Neuron (in vitro differentiated cells): ENCODE measurements at regions not wholly inside any gene's neighbourhood (a gene's known extent, or its start where the extent isn't known, plus 50 kb on each side); places are given as distances from the start of the nearest gene placed in this dataset.

Experiments
- H2AFZ ChIP-seq: one replicate; pipeline ENCODE4 v1.6.1; 2013; ENCODE audit warnings: low read depth, mild to moderate bottlenecking, inconsistent platforms, low read length, moderate library complexity
- H3K27me3 ChIP-seq: one replicate; pipeline ENCODE4 v1.6.1; 2013; ENCODE audit warnings: low read length; ENCODE audit not compliant: insufficient read depth
- H3K36me3 ChIP-seq: one replicate; pipeline ENCODE4 v1.6.1; 2013; ENCODE audit warnings: low read length; ENCODE audit not compliant: insufficient read depth
- H3K4me1 ChIP-seq: one replicate; pipeline ENCODE4 v1.6.1; 2013; ENCODE audit warnings: low read length; ENCODE audit not compliant: insufficient read depth
- H3K4me3 ChIP-seq: 2 replicates; pipeline ENCODE4 v1.5.1; 2013; ENCODE audit warnings: mild to moderate bottlenecking, low read length, moderate library complexity
- H3K9me3 ChIP-seq: one replicate; pipeline ENCODE4 v1.6.1; 2013; ENCODE audit warnings: low read length

GRCh38 chr20:63105211-63106107, 98.7 kb upstream of the BHLHE23 start:
- H3K9me3 ChIP-seq: peaks cover 4% of the 10 kb centered on the region

DNA sequence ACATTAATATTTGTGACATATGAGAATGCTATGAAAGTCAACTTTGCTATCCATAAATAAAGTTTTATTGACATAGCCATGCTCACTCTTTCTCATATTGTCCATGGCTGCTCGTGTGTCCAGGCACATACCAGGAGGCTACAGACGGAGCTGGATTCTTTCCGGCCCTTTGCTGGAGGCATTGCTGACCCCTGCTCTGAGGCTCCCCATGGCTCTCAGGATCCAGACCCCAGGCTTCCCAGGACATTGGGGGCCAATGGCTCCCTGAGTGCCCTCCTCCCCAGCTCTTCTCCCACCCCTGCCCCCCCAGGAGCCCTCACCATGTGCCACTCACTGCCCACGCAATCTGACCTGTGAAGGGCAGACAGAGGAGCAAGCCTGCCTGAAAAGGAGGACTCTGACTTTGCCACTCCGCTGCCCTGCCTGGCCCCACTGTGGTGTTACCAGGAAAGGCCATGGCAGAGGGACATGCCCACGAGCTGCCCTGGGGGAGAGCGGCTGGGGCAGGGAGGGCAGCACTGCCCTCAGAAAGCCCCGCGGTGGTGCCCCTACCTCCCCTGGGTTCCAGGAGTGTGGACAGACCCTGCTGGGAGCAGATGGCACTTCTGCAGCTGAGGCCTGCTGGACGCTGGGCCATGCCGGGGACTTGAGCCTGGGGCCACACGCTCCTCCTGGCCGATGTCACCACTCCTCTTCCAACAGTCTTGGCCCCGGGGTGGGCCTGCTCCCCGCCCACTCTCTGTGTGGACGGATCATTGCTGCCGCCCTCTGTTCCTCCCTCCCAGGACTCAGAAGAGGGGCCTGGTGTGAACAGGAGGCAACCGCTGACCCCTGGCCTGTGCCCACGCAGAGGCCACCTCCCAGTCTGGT, 97.8 kb upstream of the BHLHE23 start:
- Histone ChIP-seq H3K4me3 (no peak overlapping the region), H3K36me3 (no peaks in the 10 kb centered on the region), H3K27me3 (peaks cover 35% of the 10 kb centered on the region)

More at GRCh38 chr20:63105211-63106107, 98.7 kb upstream of the BHLHE23 start:
- Histone ChIP-seq H3K4me1 (peaks cover 14% of the 10 kb centered on the region), H3K27me3 (peaks cover 28% of the 10 kb centered on the region), H2AFZ (no peak overlapping the region), H3K4me3 (no peak overlapping the region), H3K36me3 (no peaks in the 10 kb centered on the region)

DNA sequence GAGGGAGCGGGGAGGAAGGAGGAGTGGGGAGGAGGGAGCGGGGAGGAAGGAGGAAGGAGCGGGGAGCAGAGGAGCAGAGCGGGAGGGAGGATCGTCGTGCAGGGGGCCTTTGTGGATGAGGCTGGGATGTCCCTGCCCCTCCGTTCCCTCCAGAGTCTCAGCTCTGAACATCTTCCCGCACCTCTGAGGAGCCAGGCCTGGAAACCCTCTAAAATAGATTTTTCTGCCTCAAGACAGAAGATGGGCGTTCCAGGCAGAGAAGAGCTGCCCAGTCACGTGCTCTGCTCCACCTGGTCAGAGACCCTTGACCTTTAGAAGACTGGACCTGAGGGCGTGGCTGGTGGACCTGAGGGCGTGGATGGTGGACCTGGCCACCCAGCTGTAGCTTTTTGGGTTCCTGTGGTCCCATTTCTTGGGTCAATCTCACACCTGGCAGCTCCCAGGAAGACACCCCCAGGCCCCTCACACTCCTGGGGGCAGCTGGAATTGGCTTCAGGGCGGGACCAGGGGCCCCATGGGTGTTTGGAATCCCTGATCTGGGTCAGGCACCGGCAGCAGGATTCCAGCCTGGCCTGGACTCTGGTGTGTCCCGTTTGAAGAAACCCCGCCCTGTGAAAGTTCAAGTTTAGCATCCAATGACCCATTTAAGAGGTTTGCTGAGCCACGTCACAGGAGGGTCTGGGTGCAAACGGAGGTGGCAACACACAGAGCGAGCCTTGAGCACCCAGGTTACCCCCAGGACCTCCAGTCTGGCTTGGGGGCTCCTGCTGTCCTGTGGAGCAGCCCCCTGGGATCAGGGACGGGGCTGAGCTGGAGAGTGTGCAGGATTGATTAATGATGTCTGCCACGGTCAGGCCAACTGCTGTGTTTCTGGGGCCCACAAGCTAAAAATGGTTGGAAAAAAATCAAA, 96.9 kb upstream of the BHLHE23 start:
- H3K4me1 ChIP-seq: peaks cover 19% of the 10 kb centered on the region
- H3K27me3 ChIP-seq: peaks cover 41% of the 10 kb centered on the region
- no peak overlapping the region for H2AFZ ChIP-seq
- peaks cover 4% of the 10 kb centered on the region for H3K9me3 ChIP-seq
- no peaks in the 10 kb centered on the region for H3K36me3 ChIP-seq
- H3K4me3 ChIP-seq: no peak overlapping the region

More for the DNA sequence above, 97.8 kb upstream of the BHLHE23 start:
- Histone ChIP-seq H3K4me1 (peaks cover 17% of the 10 kb centered on the region), H3K9me3 (peaks cover 4% of the 10 kb centered on the region), H2AFZ (no peak overlapping the region)

- no peaks in the 10 kb centered on the region for H3K36me3 ChIP-seq
- peaks cover 4% of the 10 kb centered on the region for H3K9me3 ChIP-seq
These were observed 96.1 kb upstream of the BHLHE23 start for GRCh38 chr20:63102721-63103375.

GRCh38 chr20:63101781-63102720, 95.3 kb upstream of the BHLHE23 start:
- peaks cover 44% of the 10 kb centered on the region for H3K27me3 ChIP-seq

More at GRCh38 chr20:63102721-63103375, 96.1 kb upstream of the BHLHE23 start:
- Histone ChIP-seq H2AFZ (no peak overlapping the region), H3K4me1 (peaks cover 19% of the 10 kb centered on the region), H3K27me3 (peaks cover 41% of the 10 kb centered on the region), H3K4me3 (no peak overlapping the region)

GRCh38 chr20:63100926-63101699, 94.3 kb upstream of the BHLHE23 start:
- peaks cover 19% of the 10 kb centered on the region for H3K4me1 ChIP-seq
- no peak overlapping the region for H3K4me3 ChIP-seq
- H3K27me3 ChIP-seq: peaks cover 53% of the 10 kb centered on the region
- no peaks in the 10 kb centered on the region for H3K9me3 ChIP-seq
- H3K36me3 ChIP-seq: no peaks in the 10 kb centered on the region
- H2AFZ ChIP-seq: no peak overlapping the region

More at GRCh38 chr20:63101781-63102720, 95.3 kb upstream of the BHLHE23 start:
- H3K9me3 ChIP-seq: peaks cover 4% of the 10 kb centered on the region
- H3K4me1 ChIP-seq: peaks cover 19% of the 10 kb centered on the region
- H3K4me3 ChIP-seq: peak overlapping the region; percentile 32
- no peaks in the 10 kb centered on the region for H3K36me3 ChIP-seq
- peak overlapping the region; percentile 51 for H2AFZ ChIP-seq

DNA sequence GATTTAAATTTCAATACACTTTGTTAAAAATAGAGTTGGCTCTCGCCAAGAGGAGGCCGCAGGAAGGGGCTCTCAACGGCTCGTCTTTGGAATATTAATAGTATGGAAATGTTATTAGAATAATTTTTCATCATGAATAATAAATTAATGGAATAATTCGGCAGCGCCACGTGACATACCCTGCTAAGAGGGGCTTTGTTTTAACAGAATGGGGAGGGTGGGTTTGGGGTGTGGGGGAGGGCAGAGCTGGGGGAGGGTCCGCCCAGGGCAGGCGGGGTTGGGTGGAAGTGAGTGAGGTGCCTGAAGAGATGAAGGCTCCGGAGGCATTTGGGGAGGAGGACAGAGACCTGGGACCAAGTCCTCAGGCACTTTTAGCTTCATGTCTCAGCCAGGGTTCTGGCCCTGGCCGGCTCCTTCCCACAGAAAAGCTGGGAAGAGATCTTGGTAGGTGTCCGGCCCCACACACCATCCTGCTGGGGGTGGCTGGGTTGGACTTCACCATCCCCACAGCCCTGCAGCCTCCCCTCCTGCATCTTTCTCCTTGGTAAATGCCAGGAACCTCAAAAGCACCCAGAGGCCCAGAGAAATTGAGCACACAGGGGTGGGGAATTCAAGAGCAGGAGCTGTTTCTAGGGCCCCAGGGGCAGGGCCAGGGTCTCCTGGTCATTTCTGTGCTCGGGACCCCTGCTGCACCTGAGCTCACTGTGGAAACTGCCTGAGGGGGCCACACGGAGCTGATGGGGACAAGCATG, 93.6 kb upstream of the BHLHE23 start:
- Histone ChIP-seq H2AFZ (no peak overlapping the region), H3K4me1 (peaks cover 19% of the 10 kb centered on the region), H3K9me3 (no peaks in the 10 kb centered on the region), H3K4me3 (no peak overlapping the region), H3K36me3 (no peaks in the 10 kb centered on the region), H3K27me3 (peaks cover 60% of the 10 kb centered on the region)

DNA sequence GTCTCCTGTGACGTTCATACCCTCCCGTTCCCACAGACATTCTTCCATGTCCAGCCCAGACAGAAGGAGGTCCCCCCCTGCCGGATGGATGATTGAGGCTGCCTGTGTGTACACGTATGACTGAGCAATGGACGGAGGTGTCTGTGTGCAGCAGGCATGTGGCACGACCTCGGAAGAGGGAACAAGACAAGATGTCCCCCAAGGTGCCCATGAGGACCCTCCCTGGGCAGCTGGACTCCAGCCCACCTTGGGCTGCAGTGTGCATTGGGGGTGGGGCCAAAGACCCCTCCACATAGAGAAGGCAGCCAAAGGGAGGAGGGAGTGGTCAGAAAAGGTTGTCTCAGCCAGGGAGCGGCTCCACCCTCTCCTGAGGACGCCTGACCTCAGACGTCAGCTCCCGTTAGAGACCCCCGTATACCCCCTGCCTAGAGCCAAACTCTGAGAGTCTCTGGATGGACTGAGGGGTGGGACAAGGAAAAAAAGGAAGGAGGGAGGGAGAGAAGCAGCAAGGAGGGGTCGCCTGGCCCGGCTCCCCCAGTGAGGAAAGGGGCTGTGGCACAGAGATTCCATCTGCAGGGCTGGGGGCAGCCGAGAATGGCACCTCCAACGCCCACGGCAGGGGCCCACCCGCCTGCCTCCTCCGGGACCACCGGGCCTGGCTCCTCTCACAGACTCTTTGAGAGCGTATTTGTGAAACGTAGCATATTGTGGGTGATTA, 92.9 kb upstream of the BHLHE23 start:
- H3K4me1 ChIP-seq: peaks cover 19% of the 10 kb centered on the region
- H3K27me3 ChIP-seq: peaks cover 67% of the 10 kb centered on the region
- no peaks in the 10 kb centered on the region for H3K9me3 ChIP-seq
- H3K4me3 ChIP-seq: no peak overlapping the region
- H2AFZ ChIP-seq: no peak overlapping the region
- H3K36me3 ChIP-seq: no peaks in the 10 kb centered on the region

DNA sequence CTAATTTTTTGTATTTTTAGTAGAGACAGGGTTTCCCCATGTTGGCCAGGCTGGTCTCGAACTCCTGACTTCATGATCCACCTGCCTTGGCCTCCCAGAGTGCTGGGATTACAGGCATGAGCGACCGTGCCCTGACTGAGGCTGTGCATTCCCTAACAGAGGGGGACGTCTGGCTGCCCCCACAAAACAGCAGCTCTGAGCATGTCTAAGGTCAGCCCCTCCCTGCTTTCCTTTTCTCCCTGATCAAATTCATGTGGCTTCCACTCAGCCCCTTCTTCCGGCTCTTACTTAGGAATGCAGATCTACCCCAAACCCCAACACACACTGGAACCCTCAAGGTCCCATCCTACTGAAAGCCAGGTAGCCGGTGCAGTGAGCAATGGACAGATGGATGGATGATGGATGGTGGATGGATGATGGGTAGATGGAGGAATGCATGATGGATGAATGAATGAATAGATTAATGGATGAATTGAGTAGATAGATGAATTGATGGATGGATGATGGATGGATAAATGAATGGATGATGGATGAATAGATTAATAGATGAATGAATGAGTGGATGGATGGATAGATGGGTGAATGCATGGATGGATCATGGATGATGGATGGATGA, 91.5 kb upstream of the BHLHE23 start:
- H3K4me1 ChIP-seq: peaks cover 19% of the 10 kb centered on the region
- peaks cover 71% of the 10 kb centered on the region for H3K27me3 ChIP-seq
- no peaks in the 10 kb centered on the region for H3K9me3 ChIP-seq
- H3K36me3 ChIP-seq: no peaks in the 10 kb centered on the region
- no peak overlapping the region for H3K4me3 ChIP-seq
- H2AFZ ChIP-seq: no peak overlapping the region
